IMR-90 (cell line): ENCODE measurements at regions not wholly inside any gene's neighbourhood (a gene's known extent, or its start where the extent isn't known, plus 50 kb on each side); places are given as distances from the start of the nearest gene placed in this dataset.

ENCODE experiments used
- ATAC-seq: fragments of 200-7000 bp; cut with Tn5 transposase; 2 replicates; pipeline ENCODE4 v1.9.1; 2020; ENCODE audit warnings: low read depth, mild to moderate bottlenecking, moderate library complexity
- BruUV-seq: library from RNA; stranded (reverse); fragments of 400-500 nt; replicated peaks from 2 replicates; lab custom pipeline; 2021; lab: Mats Ljungman, UMichigan
- CTCF ChIA-PET: fragments of 300-600 bp; formaldehyde crosslinking; extraction: SDS; loops from one replicate; lab custom pipeline; 2021; ENCODE audit warnings: antibody characterized with exemption; lab: Yijun Ruan, JAX
- POLR2A ChIA-PET: fragments of 300-600 bp; sonication (Branson Sonifier 250); formaldehyde crosslinking; loops from one replicate; lab custom pipeline; 2022; ENCODE audit warnings: antibody characterized with exemption; ENCODE audit not compliant: unreplicated experiment; lab: Charles Lee
- DNase-seq: peaks from one replicate; pipeline ENCODE4 v3.0.0; 2013
- H2AFZ ChIP-seq: replicated peaks from 2 replicates; pipeline ENCODE3; 2013; ENCODE audit warnings: low read length, mild to moderate bottlenecking; ENCODE audit not compliant: poor library complexity
- H2AK5ac ChIP-seq: 2 replicates; pipeline ENCODE4 v1.6.1; 2013; ENCODE audit warnings: low read depth, low read length, inconsistent platforms
- H2AK9ac ChIP-seq: replicated peaks from 2 replicates; pipeline ENCODE3; 2013; ENCODE audit warnings: mild to moderate bottlenecking, low read depth, low read length, moderate library complexity; ENCODE audit not compliant: poor library complexity
- H2BK120ac ChIP-seq: 2 replicates; pipeline ENCODE4 v1.6.1; 2013; ENCODE audit warnings: low read depth, low read length, inconsistent platforms
- H2BK15ac ChIP-seq: 3 replicates; pipeline ENCODE4 v1.6.1; 2013; ENCODE audit warnings: low read depth, low read length, inconsistent platforms
- H2BK20ac ChIP-seq: 2 replicates; pipeline ENCODE4 v1.6.1; 2013; ENCODE audit warnings: low read depth, mild to moderate bottlenecking, inconsistent platforms, low read length, moderate library complexity
- H2BK5ac ChIP-seq: 2 replicates; pipeline ENCODE4 v1.6.1; 2013; ENCODE audit warnings: mild to moderate bottlenecking, low read depth, low read length, inconsistent platforms; ENCODE audit not compliant: poor library complexity, severe bottlenecking
- H3K14ac ChIP-seq: replicated peaks from 2 replicates; pipeline ENCODE4 v1.6.1; 2013; ENCODE audit warnings: low read depth, low read length, inconsistent platforms
- H3K18ac ChIP-seq: 2 replicates; pipeline ENCODE4 v1.6.1; 2013; ENCODE audit warnings: low read depth, low read length, control low read depth
- H3K23ac ChIP-seq: 2 replicates; pipeline ENCODE4 v1.6.1; 2013; ENCODE audit warnings: low read depth, low read length, inconsistent platforms
- H3K27ac ChIP-seq: 2 replicates; pipeline ENCODE4 v1.5.1; 2013; ENCODE audit warnings: mild to moderate bottlenecking, control low read depth, low read length; ENCODE audit not compliant: insufficient read depth
- H3K27me3 ChIP-seq: 2 replicates; pipeline ENCODE4 v1.6.1; 2013; ENCODE audit warnings: low read length; ENCODE audit not compliant: control insufficient read depth, insufficient read depth
- H3K36me3 ChIP-seq: 2 replicates; pipeline ENCODE4 v1.6.1; 2013; ENCODE audit warnings: low read length, mixed read lengths; ENCODE audit not compliant: control insufficient read depth, insufficient read depth
- H3K4ac ChIP-seq: 2 replicates; pipeline ENCODE4 v1.6.1; 2013; ENCODE audit warnings: low read depth, low read length, inconsistent platforms
- H3K4me1 ChIP-seq: 2 replicates; pipeline ENCODE4 v1.6.1; 2013; ENCODE audit warnings: low read length, mixed read lengths; ENCODE audit not compliant: control insufficient read depth, insufficient read depth
- H3K4me2 ChIP-seq: 2 replicates; pipeline ENCODE4 v1.6.1; 2013; ENCODE audit warnings: low read depth, mild to moderate bottlenecking, control low read depth, low read length, moderate library complexity
- H3K4me3 ChIP-seq: 2 replicates; pipeline ENCODE4 v1.5.1; 2013; ENCODE audit warnings: low read depth, mild to moderate bottlenecking, control low read depth, low read length, moderate library complexity; ENCODE audit not compliant: insufficient read depth
- H3K56ac ChIP-seq: 2 replicates; pipeline ENCODE4 v1.6.1; 2013; ENCODE audit warnings: low read length, inconsistent platforms; ENCODE audit not compliant: insufficient read depth; ENCODE audit errors: extremely low read depth
- H3K79me1 ChIP-seq, 2 experiments: 2 replicates each; pipeline ENCODE4 v1.6.1; 2013; ENCODE audit warnings: low read length in 2 of 2, inconsistent platforms in 1 of 2, low read depth in 1 of 2
- H3K9ac ChIP-seq: 2 replicates; pipeline ENCODE4 v1.6.1; 2013; ENCODE audit warnings: low read depth, low read length, control low read depth
- H3K9me1 ChIP-seq: 2 replicates; pipeline ENCODE4 v1.6.1; 2013; ENCODE audit warnings: low read length, inconsistent platforms; ENCODE audit not compliant: insufficient read depth
- H3K9me3 ChIP-seq: 2 replicates; pipeline ENCODE4 v1.6.1; 2013; ENCODE audit warnings: low read length; ENCODE audit not compliant: control insufficient read depth, insufficient read depth
- H4K20me1 ChIP-seq: 2 replicates; pipeline ENCODE4 v1.6.1; 2013; ENCODE audit warnings: low read length, inconsistent platforms; ENCODE audit not compliant: insufficient read depth
- H4K5ac ChIP-seq: 2 replicates; pipeline ENCODE4 v1.6.1; 2013; ENCODE audit warnings: mild to moderate bottlenecking, low read depth, low read length, control low read depth
- H4K8ac ChIP-seq, 2 experiments: 2 replicates each; pipeline ENCODE4 v1.6.1; 2013; ENCODE audit warnings: low read depth in 2 of 2, low read length in 2 of 2, control low read depth in 1 of 2, inconsistent platforms in 1 of 2
- H4K91ac ChIP-seq: 2 replicates; pipeline ENCODE4 v1.6.1; 2013; ENCODE audit warnings: low read depth, low read length, inconsistent platforms; ENCODE audit not compliant: insufficient read depth
- BHLHE40 ChIP-seq: fragments of 150-350 bp; IDR thresholded peaks from 2 replicates; pipeline ENCODE4 v1.6.1; 2016; ENCODE audit warnings: mild to moderate bottlenecking, low read depth, low read length
- CHD1 ChIP-seq: IDR thresholded peaks from 2 replicates; pipeline ENCODE4 v1.6.1; 2012; ENCODE audit warnings: low read depth, low read length, improper control_type of control experiment
- CTCF ChIP-seq: conservative IDR thresholded peaks from 2 replicates; pipeline ENCODE4 v1.5.1; 2012; ENCODE audit warnings: mild to moderate bottlenecking, low read depth, low read length, improper control_type of control experiment
- ELK1 ChIP-seq: fragments of 150-350 bp; IDR thresholded peaks from 2 replicates; pipeline ENCODE4 v1.6.1; 2016; ENCODE audit warnings: low read depth, mild to moderate bottlenecking, low read length, moderate library complexity, borderline replicate concordance
- FOS ChIP-seq: fragments of 150-350 bp; IDR thresholded peaks from 2 replicates; pipeline ENCODE4 v1.6.1; 2016; ENCODE audit warnings: low read depth, low read length
- MAFK ChIP-seq: IDR thresholded peaks from 2 replicates; pipeline ENCODE4 v1.6.1; 2012; ENCODE audit warnings: low read depth, low read length, improper control_type of control experiment
- MAZ ChIP-seq: IDR thresholded peaks from 2 replicates; pipeline ENCODE4 v1.6.1; 2012; ENCODE audit warnings: low read depth, mild to moderate bottlenecking, low read length, improper control_type of control experiment, moderate library complexity, borderline replicate concordance
- MXI1 ChIP-seq: IDR thresholded peaks from 2 replicates; pipeline ENCODE4 v1.6.1; 2012; ENCODE audit warnings: low read depth, mild to moderate bottlenecking, low read length, moderate library complexity, borderline replicate concordance
- NFE2L2 ChIP-seq: fragments of 150-350 bp; IDR thresholded peaks from 2 replicates; pipeline ENCODE4 v1.6.1; 2016; ENCODE audit warnings: low read depth, mild to moderate bottlenecking, low read length
- POLR2A ChIP-seq: IDR thresholded peaks from 2 replicates; pipeline ENCODE4 v1.6.1; 2012; ENCODE audit warnings: mild to moderate bottlenecking, low read depth, low read length
- RAD21 ChIP-seq: IDR thresholded peaks from 2 replicates; pipeline ENCODE4 v1.6.1; 2012; ENCODE audit warnings: low read length, improper control_type of control experiment
- RCOR1 ChIP-seq: IDR thresholded peaks from 2 replicates; pipeline ENCODE4 v1.6.1; 2012; ENCODE audit warnings: mild to moderate bottlenecking, low read length, improper control_type of control experiment; ENCODE audit not compliant: insufficient replicate concordance
- SMC3 ChIP-seq: fragments of 150-350 bp; IDR thresholded peaks from 2 replicates; pipeline ENCODE4 v1.6.1; 2016; ENCODE audit warnings: low read depth, mild to moderate bottlenecking, antibody characterized with exemption, low read length, moderate library complexity
- dilution Hi-C: fragments of 300-500 bp; cut with HindIII; formaldehyde crosslinking; loops from one replicate; pipeline ENCODE4 v1.14.3; 2018; ENCODE audit warnings: low sequenced_read_pairs; ENCODE audit not compliant: unreplicated experiment
- in situ Hi-C: fragments of 300-500 bp; cut with MboI; formaldehyde crosslinking; loops from 3 replicates; pipeline ENCODE4 v1.14.3; 2019; ENCODE audit warnings: low sequenced_read_pairs, inconsistent platforms, mixed read lengths
- intact Hi-C: fragments of 100-400 bp; cut with micrococcal nuclease; formaldehyde crosslinking; loops from 2 replicates; pipeline ENCODE4 v1.10.0; 2022

GRCh38 chr4:160347197-160347596, 1244.3 kb downstream of the RAPGEF2 start:
- Histone ChIP-seq H2BK15ac (no peak overlapping the region), H3K14ac (no peak overlapping the region), H4K8ac (no peak overlapping the region), H3K27me3 (no peaks in the 10 kb centered on the region), H2AK9ac (no peak overlapping the region), H4K20me1 (no peaks in the 10 kb centered on the region), H3K36me3 (no peaks in the 10 kb centered on the region), H2BK5ac (no peak overlapping the region), H2BK20ac (no peak overlapping the region), H2AFZ (no peak overlapping the region), H3K18ac (no peak overlapping the region), H4K5ac (no peak overlapping the region), H3K9ac (no peak overlapping the region), H3K4me2 (no peak overlapping the region), H4K91ac (no peak overlapping the region), H3K4me3 (no peak overlapping the region), H3K4me1 (no peaks in the 10 kb centered on the region), H3K27ac (no peak overlapping the region), H3K9me3 (peaks cover 2% of the 10 kb centered on the region; the same call in 1 of the 2 replicates), H3K9me1 (no peaks in the 10 kb centered on the region), H2BK120ac (no peak overlapping the region), H3K4ac (no peak overlapping the region), H3K56ac (no peak overlapping the region), H3K23ac (no peak overlapping the region), H3K79me1 (no peaks in the 10 kb centered on the region), H2AK5ac (no peak overlapping the region)
- DNase-seq = no peak
- no peak for ATAC-seq
- no peak for TF ChIP-seq POLR2A
- TF ChIP-seq RCOR1 = no peak
- TF ChIP-seq MAZ = no peak
- no peak for TF ChIP-seq RAD21
- no peak for TF ChIP-seq NFE2L2
- no peak for TF ChIP-seq CTCF
- no peak for TF ChIP-seq FOS
- no peak for TF ChIP-seq MAFK
- no peak for TF ChIP-seq MXI1
- no peak for TF ChIP-seq SMC3
- TF ChIP-seq BHLHE40 = no peak
- TF ChIP-seq CHD1 = no peak
- no peak for TF ChIP-seq ELK1
- intact Hi-C loops (no loop called here), dilution Hi-C loops (no loop called here), in situ Hi-C loops (no loop called here)
- BruUV-seq = no TSS peak
- ChIA-PET POLR2A (no interaction called here), CTCF (no interaction called here)
